Inferior parietal cortex (tissue), 1 donor: ENCODE measurements at regions not wholly inside any gene's neighbourhood (a gene's known extent, or its start where the extent isn't known, plus 50 kb on each side); places are given as distances from the start of the nearest gene placed in this dataset.

Experiments
- DNase-seq: peaks from one replicate; pipeline ENCODE4 v3.0.0-alpha.2; 2016; ENCODE audit errors: extremely low spot score

DNA sequence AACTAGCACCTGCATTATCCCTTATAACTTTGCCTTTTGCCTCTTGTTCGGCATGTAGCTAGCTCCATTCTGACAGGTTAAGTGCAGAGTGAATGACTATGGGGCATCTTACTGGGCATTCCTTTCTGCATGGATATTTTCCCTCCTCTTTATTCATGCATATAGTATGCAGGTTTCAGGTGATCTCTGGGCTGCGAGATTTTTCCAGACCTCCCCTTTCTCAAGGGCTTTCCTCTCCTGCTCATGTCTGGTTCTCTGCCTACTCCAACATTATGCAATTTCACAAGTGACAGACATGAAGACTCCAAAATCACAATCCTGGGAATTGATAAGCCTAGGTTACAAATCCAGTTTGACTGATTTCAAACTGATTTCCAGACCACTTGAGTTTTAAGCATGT lies 503.8 kb downstream of the NXPH1 start:
- no peak for DNase-seq

DNA sequence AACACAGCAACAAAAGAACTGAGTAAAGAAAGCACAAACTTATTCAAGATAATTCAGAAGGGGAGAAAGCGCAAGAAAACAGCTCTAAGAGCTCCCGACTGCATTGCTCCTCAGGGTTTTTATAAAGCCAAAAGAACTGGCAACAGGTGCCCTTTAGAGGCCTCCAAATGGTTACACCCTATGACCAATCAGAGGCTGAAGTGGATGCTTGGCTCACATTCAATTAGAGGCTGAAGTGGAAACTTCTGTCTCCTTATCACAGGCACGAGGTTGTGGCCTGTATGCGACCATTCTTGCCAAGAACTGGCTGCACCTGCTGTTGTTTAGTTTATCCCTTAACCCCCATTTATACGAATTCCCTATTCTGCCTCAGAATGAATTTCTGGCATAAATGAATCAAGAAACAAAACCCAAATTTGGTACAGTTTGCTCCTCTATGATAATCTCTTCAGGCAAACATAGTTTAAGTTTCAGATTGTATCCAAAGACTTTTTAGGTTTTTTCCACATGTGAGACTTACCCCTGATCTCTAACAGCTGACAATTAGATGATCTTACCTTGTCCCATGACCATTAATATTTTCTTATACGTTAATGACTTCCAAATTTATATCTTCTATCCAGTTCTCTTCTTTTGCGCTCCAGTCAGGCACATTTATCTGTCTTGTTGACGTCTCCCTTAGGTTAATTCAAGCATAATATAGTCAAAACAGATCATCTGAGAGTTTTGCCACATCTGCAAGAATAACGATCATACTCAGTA lies 504.8 kb downstream of the NXPH1 start:
- no peak for DNase-seq

DNA sequence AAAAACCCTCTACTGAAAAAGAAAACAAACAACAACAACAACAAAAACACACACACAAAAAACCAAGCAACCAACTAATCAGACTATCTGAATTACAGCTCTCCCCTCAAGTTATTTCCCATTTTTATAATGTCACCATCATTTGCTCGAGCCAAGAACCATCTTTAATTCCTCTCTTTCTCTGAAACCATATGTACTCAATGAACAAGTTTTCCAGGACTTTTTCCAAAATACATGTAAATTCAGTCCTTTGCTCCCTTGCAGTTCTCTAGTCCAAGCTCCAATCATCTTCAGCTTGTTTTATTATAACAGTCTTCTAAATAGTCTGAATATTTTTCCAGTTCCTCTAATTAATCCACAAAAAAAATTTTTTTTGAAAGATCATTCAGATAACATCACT lies 506.0 kb downstream of the NXPH1 start:
- DNase-seq: no peak

DNA sequence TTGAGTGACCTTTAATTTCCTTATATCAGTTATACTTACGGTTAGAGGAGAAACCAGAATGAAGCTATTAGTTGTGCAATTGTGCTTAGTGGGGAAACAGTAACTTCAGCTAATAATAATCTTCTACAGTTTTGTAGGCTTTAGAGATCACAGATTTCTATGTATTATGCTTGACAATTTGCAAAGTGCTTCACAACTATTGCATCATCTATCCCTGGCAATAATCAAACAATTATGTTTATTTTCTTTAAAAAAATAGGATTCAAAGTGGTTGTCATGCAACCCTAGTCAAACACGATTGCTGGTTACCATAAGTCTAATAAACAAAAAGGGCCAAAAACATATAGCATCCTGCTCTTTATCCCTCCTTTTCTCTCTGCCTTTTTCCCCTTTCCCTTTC lies 530.3 kb downstream of the NXPH1 start:
- no peak for DNase-seq

DNA sequence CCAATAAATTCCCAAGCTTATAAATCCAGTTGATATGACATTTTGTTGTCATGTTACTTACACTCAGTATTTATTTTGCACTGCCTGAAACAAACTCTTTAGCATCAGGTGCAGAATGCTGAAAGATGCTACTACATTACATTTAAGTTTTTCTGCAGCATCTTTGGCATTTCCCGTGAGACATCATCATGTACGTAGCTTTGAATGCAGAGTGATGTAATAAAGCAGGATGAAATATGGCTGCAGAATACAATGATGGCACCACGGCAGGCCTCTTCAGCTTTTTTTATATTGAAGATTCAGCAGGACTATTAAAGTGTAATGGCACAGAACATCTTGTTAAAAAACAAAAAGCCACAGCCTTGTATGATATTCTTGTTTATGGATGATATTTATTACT lies 531.8 kb downstream of the NXPH1 start:
- no peak for DNase-seq

DNA sequence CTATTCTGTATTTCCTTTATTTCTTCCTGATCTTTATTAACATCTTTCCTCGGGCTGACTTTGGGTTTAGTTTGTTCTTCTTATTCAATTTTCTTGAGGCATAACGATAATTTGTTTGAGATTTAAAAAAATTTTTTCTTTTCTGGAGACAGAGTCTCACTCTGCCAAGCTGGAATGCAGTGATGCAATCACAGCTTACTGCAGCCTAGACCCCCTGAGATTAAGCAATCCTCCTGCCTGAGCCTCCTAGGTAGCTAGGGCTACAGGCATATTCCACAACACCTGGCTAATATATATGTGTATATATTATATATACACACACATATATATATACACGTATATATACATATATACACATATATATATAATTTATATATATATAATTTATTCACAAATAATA lies 540.2 kb downstream of the NXPH1 start:
- DNase-seq: no peak

DNA sequence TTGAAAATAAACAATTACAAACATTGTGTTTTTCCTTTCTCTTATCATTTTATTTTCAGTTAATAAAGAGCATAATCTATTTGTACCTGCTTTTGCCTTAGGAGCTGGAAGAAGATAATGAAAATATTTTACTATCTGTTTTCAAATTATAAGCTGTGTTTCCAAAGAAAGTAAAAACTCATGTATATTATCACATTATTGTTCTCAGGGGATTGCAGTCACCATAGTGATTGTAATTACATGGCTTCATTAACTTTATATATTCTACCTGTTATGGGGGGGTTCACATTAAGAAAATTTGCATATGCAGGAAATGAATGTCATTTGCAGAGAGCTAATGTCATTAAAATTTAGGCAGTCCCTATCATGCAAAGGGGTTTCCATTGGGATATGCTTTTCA lies 542.3 kb downstream of the NXPH1 start:
- DNase-seq: no peak

DNA sequence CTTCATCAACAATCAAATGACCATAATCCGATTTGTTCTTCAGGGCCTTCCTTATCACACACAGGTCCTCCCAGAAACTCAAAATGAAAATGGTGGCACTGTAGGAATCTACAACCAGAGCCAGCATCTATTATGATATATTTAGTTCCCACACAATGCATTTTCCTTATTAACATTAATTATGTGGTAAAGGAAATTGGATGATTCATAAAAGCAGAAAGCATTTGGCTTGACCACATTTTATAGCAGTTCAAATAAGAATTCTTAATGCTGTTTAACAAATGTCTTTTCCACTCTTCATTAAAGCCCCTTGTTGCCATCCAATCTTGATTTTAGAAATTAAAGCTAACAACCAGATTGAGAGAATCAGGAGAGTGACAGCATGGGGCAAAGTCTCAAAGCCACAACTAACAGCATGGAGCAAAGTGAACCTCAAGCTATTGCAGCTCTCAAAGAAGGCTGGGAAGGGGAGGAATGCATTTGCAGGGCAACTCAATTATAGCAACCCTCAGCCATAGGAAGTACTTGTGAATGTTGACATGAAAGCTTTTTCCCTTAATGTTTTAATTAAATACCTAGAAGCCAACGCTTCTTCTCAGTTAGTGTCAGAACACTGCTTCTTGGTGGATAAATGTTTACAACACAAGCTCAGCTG lies 549.1 kb downstream of the NXPH1 start:
- no peak for DNase-seq

DNA sequence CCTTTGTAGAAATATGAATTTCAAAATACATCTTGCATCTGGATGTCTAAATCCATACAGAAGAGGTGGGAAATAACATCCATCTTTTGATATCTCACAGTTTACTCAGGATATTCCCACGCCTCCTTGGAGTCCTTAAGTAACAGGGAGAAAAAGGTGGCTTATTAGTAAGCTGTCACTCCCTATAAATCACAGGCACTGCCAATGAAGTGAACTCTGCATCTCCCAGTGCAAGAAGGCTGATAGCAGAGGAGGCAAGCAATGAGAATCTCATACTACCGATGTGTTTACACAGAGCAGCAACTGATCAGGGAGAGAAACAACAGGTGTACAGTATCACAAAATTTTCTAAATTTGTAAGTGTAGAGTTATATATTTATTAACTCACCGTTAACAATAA lies 551.8 kb downstream of the NXPH1 start:
- no peak for DNase-seq

DNA sequence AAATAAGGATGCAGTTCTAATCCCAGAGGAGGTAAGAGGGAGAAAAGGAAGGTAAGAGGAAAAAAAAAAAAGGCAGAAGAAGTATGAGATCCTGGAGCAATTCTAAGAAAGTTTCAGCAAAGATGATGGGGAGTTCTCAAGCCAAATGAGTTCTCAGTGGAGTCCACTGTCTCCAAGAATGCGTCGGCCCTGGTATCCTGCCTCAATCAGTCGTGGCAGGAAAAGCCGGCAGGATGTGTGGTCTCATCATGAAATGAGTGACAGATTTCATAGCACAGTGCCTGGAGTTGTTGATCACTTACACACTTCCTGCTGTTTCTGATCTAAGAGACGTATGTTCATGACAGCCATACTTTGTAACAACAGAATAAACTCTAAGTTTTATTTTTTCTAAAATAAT lies 554.9 kb downstream of the NXPH1 start:
- DNase-seq: no peak

DNA sequence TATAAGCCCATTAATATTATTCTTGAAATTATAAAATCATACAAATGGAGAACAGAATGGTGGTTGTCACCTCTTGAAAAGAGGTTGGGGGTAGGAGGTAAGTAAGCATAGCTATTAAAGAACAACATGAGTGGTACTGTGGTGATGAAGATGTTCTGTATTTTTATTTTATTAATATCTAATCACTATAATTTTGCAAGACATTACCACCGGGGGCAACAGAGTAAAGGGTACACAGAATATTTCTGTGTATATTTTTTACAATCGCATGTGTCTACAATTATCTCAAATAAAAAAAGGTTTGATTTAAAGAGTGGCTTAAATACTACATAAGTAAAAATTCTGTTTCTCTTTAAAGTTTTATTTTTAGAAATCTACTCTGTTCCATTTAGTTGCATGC lies 557.8 kb downstream of the NXPH1 start:
- no peak for DNase-seq

DNA sequence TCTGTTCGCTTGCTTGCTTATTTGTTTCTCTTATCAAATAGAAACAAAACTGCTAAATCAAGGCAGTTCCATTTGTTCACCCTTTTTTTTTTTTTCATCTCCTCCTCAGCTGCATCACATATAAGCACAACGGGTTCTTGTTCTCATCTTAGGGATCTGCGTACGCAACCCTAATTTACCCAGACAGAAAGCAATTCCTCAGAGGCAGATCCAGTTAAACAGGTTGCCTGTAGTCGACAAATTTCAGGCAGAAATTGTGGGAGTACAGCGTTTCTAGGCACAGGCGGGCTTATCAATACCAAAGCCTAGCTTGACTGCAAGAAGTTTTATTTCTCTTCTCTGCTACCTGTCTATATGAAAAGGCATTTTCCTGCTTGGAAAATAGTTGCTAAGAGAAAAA lies 565.4 kb downstream of the NXPH1 start:
- peak; percentile 12 for DNase-seq

DNA sequence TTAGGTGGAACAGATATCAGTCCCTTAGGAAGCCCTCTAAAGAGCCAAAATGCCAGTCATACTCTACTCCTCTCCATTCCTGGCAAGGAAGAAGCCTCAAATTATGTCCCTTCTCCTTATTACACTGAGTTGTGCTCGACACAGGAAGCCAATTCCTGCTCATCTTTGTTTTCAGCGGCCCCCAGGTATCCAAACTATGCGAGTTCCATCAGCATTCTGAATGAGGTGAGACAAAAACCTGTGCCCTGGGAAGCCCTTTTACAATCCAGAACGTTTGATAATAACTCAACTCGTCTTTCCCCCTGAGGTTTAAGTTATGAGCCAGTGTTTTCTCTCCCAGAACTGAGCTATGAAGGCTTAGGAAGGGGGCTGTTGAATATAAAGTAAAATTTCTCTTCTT lies 580.5 kb downstream of the NXPH1 start:
- DNase-seq: no peak

DNA sequence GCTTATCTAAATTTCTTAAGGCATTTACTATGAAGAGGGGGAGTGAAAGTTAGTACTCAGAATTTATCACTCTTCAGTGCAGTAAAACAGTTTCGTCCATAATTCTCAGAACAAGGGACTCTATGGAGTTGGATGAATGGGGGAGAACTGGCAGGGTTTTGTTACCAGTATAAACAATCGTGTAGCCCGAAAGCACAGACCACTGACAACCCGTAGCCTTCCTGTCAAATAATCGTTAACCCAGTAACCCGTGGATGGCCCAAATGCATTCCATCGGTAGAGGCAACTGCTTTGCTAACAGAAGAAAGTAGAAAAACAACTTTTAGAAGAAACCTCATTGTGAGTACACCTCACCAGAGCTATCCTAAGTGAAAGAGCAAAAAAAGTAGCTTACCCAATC lies 583.9 kb downstream of the NXPH1 start:
- DNase-seq: no peak

DNA sequence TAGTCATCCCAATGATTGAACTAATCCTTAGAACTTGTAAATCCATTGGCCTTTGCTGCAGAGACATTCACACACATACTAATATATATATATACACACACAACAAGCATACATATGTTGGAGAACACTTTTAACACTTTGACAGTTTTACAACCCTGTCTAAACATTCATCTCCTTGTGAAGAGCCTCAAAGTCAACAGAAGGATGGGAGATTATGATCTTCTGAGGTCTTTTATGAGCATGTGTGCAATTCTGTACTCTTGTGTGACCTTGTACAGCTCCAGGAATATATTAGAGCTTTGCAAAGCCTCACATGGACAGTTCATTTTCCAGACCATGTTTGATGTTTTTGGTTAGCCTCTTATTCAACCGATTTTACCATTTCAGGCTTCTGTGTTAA lies 589.0 kb downstream of the NXPH1 start:
- no peak for DNase-seq

DNA sequence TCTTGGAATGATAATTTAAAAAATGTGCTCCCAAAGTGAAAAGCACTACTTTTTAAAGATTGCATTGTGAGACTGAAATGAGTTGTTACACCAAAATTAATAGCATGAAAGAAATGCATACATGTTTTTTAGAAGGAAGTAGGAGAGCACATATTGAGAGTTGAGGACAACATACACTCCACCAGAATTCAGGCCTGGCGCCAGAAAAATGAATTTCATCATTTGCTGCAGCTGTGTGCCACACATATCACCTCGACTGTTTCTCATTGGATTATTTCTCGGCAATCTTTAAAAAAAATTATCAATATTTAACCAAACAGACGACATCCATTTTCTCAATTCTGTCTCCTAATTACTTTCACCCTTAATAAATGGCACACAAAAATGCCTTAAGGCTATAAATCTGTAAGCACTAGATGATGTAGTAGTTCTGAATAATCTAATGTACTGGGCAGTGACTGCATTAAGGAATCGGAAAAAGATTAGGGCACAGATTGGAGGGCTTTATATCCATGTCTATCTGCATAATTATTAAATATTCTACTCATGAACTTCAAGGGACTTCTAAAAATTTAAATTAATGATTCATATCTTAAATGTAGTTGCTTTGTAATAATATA lies 590.4 kb downstream of the NXPH1 start:
- no peak for DNase-seq

DNA sequence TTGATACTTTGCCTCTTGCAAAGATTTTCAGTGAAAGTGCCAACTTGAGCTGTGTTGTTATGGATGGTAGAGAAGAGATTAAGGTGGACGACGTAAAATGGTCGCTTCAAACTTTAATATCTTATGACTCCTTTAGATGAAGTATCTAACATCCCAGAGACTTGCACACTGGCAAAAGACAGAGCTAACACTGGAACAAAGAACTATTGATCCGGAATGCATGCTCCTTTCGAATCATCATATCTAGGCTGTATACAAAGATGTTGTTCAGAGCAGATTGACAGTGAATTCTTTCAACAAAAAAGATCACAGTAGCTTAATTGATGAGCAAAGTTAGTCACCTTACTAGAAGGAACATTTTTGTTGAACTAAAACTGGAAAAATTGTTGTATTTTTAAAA lies 592.7 kb downstream of the NXPH1 start:
- peak; percentile 17 for DNase-seq

DNA sequence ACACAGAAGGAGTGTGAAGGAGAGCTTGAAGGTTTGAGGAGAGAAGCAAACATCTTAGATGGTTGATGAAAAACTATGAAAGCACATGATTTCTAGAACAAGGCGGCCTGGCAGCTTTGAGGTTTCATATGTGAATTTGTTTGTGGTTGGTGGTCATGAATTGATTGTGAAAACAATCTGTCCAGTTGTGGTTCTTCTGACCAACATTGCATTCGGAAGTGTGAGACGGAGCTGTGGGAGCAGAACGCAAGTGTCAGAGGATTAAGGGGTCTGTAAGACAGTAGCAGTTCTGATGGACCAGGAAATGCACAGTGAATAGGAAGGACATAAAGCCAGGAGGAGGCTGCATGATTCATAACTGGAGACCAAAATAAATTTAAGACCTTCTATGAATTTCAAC lies 594.6 kb downstream of the NXPH1 start:
- DNase-seq: no peak

DNA sequence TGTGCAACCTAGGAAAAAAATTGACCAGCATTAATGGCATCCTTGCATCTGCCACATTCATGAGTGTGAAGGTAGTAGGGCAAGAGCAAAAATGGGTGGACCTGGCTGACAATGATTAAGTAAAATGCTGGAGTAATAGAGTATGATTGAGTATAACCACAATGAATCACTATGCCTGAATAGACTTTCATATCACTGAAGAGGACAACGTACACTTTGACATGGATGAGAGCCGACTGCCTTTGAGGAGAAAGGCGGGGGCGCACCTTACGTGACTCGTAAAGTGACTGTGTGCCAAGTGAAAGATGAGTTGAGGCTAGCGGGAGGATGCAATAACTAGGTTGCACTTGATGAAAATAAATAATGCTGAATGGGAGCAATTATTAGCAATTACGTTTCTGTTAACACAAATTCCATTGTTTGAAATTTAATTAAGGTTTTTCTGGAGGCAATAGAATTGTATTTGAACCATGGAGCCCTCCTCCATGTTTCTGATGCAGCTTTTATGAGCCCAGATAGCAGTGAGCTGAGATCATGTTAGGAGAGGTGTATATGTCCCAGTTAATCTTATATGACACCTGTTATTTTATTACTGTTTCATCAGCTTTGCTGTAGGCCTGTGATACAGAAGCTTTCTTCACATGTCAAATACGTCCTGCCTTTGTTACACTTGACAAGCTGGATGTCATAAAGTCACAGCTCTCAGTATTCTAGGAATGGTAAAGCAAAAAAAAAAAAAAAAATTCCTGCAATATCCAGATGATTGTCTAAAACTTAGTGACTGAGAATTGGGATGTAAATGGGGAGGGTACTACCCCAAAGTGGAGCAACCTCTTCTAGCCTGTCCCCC lies 596.5 kb downstream of the NXPH1 start:
- no peak for DNase-seq

DNA sequence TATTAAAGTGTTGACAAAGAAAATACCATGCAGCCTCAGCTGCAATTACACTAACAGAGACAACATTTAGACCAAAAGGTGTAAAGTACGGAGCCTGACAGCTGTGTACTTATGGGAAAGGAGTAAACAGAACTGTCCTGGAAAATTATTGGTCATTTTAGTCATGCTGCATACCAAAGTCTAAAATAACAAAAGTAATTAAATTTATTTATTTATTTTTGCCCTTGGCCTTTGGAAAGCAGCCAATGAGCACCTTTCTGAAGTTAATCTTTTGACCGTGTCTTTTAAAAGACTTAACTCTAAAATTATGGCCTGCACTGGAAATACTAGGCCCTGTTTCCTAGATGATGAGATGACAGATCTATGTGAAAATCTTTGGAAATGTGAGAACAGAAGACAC lies 597.6 kb downstream of the NXPH1 start:
- no peak for DNase-seq

DNA sequence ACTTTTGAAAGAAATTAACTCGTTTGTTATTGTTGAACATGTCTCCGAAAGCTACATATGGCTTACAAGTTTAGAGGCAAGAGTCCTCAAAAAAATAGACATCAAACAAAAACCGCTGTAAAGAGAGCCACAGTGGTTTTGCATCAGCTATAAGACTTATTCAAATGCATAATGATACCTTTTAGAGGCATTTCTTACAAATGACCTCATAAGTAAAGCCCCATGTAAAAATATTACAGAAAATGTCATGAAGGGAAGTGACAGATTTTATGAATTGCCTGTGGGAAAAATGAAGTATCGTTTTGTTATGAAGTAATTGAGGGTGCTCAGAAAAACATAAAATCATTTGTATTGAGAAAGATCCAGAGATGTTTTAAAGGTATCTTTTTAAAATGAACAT lies 598.0 kb downstream of the NXPH1 start:
- DNase-seq: no peak

DNA sequence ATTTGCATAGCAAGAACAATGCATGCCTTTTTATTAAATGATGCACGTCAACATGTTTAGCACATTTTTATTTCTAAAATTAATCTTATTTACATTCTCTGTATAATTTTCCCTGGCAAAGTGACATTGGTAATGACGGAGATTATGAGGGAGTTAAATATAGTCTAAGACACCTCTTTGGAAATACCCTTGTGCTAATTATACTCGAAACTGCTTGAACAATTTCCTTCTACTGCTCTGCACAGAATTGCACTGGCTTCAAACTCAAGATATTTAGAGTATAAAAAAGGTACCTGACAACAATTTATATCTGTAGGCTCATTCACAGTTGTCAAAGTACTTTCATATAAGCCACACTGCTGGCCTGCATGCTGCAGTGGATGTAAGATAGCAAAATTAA lies 602.7 kb downstream of the NXPH1 start:
- no peak for DNase-seq
